CD4-positive, alpha-beta T cell treated with Interleukin-10 for 1 hour (primary cell): ENCODE measurements at regions not wholly inside any gene's neighbourhood (a gene's known extent, or its start where the extent isn't known, plus 50 kb on each side); places are given as distances from the start of the nearest gene placed in this dataset.

Experiments used
- DNase-seq: peaks from one replicate; pipeline ENCODE4 v3.0.0-alpha.2; 2020

GRCh38 chr4:71163317-71163716 lies 169.9 kb downstream of the DCK start:
- no peak for DNase-seq

- DNase-seq, result no peak
Measured at GRCh38 chr4:71167083-71167482, 171.7 kb upstream of the SLC4A4 start.

GRCh38 chr4:71171592-71171991 lies 167.2 kb upstream of the SLC4A4 start:
- DNase-seq, result no peak

- DNase-seq, result no peak
Measured at GRCh38 chr4:71181332-71181731, 157.5 kb upstream of the SLC4A4 start.

GRCh38 chr4:71184195-71184781 lies 154.5 kb upstream of the SLC4A4 start:
- peak; percentile 67 for DNase-seq

- no peak for DNase-seq
Measured at GRCh38 chr4:71185037-71185436, 153.8 kb upstream of the SLC4A4 start.

GRCh38 chr4:71186257-71186565 lies 152.6 kb upstream of the SLC4A4 start:
- DNase-seq, result no peak

- DNase-seq, result peak; percentile 52
Measured at GRCh38 chr4:71186566-71187403, 152.0 kb upstream of the SLC4A4 start.

- peak; percentile 12 for DNase-seq
Measured at GRCh38 chr4:71187404-71188155, 151.2 kb upstream of the SLC4A4 start.

- DNase-seq, result no peak
Measured at GRCh38 chr4:71188156-71188640, 150.6 kb upstream of the SLC4A4 start.

- no peak for DNase-seq
Measured at GRCh38 chr4:71188951-71189350, 149.9 kb upstream of the SLC4A4 start.

GRCh38 chr4:71189471-71189870 lies 149.3 kb upstream of the SLC4A4 start:
- no peak for DNase-seq

- DNase-seq, result no peak
Measured at GRCh38 chr4:71194454-71194853, 144.4 kb upstream of the SLC4A4 start.

GRCh38 chr4:71195924-71196323 lies 142.9 kb upstream of the SLC4A4 start:
- DNase-seq, result no peak

GRCh38 chr4:71198958-71199357 lies 139.9 kb upstream of the SLC4A4 start:
- DNase-seq, result peak; percentile 44

- no peak for DNase-seq
Measured at GRCh38 chr4:71201057-71201456, 137.8 kb upstream of the SLC4A4 start.

GRCh38 chr4:71201817-71202576 lies 136.8 kb upstream of the SLC4A4 start:
- no peak for DNase-seq

GRCh38 chr4:71202705-71203104 lies 136.1 kb upstream of the SLC4A4 start:
- no peak for DNase-seq

- DNase-seq, result no peak
Measured at GRCh38 chr4:71204056-71204455, 134.8 kb upstream of the SLC4A4 start.

GRCh38 chr4:71206763-71207162 lies 132.1 kb upstream of the SLC4A4 start:
- DNase-seq, result no peak

- DNase-seq, result no peak
Measured at GRCh38 chr4:71209161-71209560, 129.7 kb upstream of the SLC4A4 start.

GRCh38 chr4:71210823-71211222 lies 128.0 kb upstream of the SLC4A4 start:
- no peak for DNase-seq

GRCh38 chr4:71211748-71212147 lies 127.1 kb upstream of the SLC4A4 start:
- DNase-seq, result no peak
